Activated CD4-positive, alpha-beta T cell treated with anti-CD3 and anti-CD28 coated beads, Interleukin-2, amount 10 ng/mL, durations not matched to agents 24 days and 14 days (primary cell): ENCODE measurements at regions not wholly inside any gene's neighbourhood (a gene's known extent, or its start where the extent isn't known, plus 50 kb on each side); places are given as distances from the start of the nearest gene placed in this dataset.

Experiments used
- DNase-seq: peaks from one replicate; pipeline ENCODE4 v3.0.0; 2022
- H3K27ac Mint-ChIP-seq: one replicate; pipeline ENCODE4 v1.8.0; 2022; ENCODE audit warnings: mild to moderate bottlenecking, mixed read lengths
- H3K27me3 Mint-ChIP-seq: one replicate; pipeline ENCODE4 v1.8.0; 2022; ENCODE audit warnings: mixed read lengths
- H3K36me3 Mint-ChIP-seq: one replicate; pipeline ENCODE4 v1.8.0; 2022; ENCODE audit warnings: low read depth, mild to moderate bottlenecking, mixed read lengths
- H3K4me1 Mint-ChIP-seq: one replicate; pipeline ENCODE4 v1.8.0; 2021; ENCODE audit warnings: mixed read lengths
- H3K4me3 Mint-ChIP-seq: one replicate; pipeline ENCODE4 v1.8.0; 2022; ENCODE audit warnings: mild to moderate bottlenecking, moderate library complexity, mixed read lengths
- H3K9me3 Mint-ChIP-seq: one replicate; pipeline ENCODE4 v1.8.0; 2021; ENCODE audit warnings: mixed read lengths
- intact Hi-C: fragments of 100-400 bp; cut with micrococcal nuclease; formaldehyde crosslinking; loops from one replicate; pipeline ENCODE4 v1.15.1; 2023

- Mint-ChIP-seq H3K27me3 (no peaks in the 10 kb centered on the region), H3K36me3 (no peaks in the 10 kb centered on the region), H3K4me3 (no peak overlapping the region), H3K4me1 (no peaks in the 10 kb centered on the region), H3K9me3 (no peaks in the 10 kb centered on the region), H3K27ac (no peak overlapping the region)
- intact Hi-C loops, result no loop called here
- DNase-seq, result no peak
These were observed 261.3 kb upstream of the KLHL29 start for GRCh38 chr2:23123686-23124085.

- no peaks in the 10 kb centered on the region for H3K9me3 Mint-ChIP-seq
- H3K4me3 Mint-ChIP-seq, result no peak overlapping the region
- H3K36me3 Mint-ChIP-seq, result no peaks in the 10 kb centered on the region
- no peak for DNase-seq
- intact Hi-C loops, result no loop called here
- H3K27ac Mint-ChIP-seq, result no peak overlapping the region
- H3K27me3 Mint-ChIP-seq, result no peaks in the 10 kb centered on the region
- no peaks in the 10 kb centered on the region for H3K4me1 Mint-ChIP-seq
These were observed 260.7 kb upstream of the KLHL29 start for GRCh38 chr2:23124214-23124750.

GRCh38 chr2:23127465-23127864 lies 257.5 kb upstream of the KLHL29 start:
- no peaks in the 10 kb centered on the region for H3K4me1 Mint-ChIP-seq
- H3K4me3 Mint-ChIP-seq, result no peak overlapping the region
- no peak for DNase-seq
- H3K27me3 Mint-ChIP-seq, result no peaks in the 10 kb centered on the region
- H3K27ac Mint-ChIP-seq, result no peak overlapping the region
- H3K9me3 Mint-ChIP-seq, result peaks cover 6% of the 10 kb centered on the region
- intact Hi-C loops, result no loop called here
- no peaks in the 10 kb centered on the region for H3K36me3 Mint-ChIP-seq

GRCh38 chr2:23128684-23129292 lies 256.2 kb upstream of the KLHL29 start:
- Mint-ChIP-seq H3K4me3 (no peak overlapping the region), H3K9me3 (peaks cover 11% of the 10 kb centered on the region), H3K4me1 (no peaks in the 10 kb centered on the region), H3K36me3 (no peaks in the 10 kb centered on the region), H3K27ac (no peak overlapping the region), H3K27me3 (no peaks in the 10 kb centered on the region)
- DNase-seq, result no peak
- intact Hi-C loops, result no loop called here

- intact Hi-C loops, result no loop called here
- Mint-ChIP-seq H3K27me3 (no peaks in the 10 kb centered on the region), H3K9me3 (peaks cover 11% of the 10 kb centered on the region), H3K27ac (no peak overlapping the region), H3K36me3 (no peaks in the 10 kb centered on the region), H3K4me3 (no peak overlapping the region), H3K4me1 (no peaks in the 10 kb centered on the region)
- no peak for DNase-seq
These were observed 253.9 kb upstream of the KLHL29 start for GRCh38 chr2:23131066-23131575.

DNA sequence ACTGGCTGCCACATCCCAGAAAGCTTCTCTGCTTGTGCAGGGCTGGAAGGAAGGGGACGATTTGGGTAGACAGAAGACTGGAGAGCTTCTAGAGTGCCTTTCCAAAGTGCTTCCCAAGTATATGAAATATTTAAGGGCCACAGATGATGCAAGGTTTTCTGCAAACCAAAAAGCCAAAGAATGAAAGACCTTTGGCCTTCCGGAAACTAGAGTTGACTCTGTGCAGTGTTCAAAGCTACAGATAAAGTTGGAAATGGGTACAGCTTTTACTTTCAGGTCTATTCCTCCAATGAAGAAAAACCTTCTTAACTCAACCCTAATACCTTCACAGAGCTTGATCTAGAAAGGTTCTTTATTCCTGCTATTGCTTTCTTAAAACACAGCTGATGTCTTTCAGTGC lies 253.0 kb upstream of the KLHL29 start:
- Mint-ChIP-seq H3K4me3 (no peak overlapping the region), H3K36me3 (no peaks in the 10 kb centered on the region), H3K4me1 (no peaks in the 10 kb centered on the region), H3K9me3 (peaks cover 11% of the 10 kb centered on the region), H3K27ac (no peak overlapping the region), H3K27me3 (no peaks in the 10 kb centered on the region)
- no peak for DNase-seq
- intact Hi-C loops, result no loop called here

DNA sequence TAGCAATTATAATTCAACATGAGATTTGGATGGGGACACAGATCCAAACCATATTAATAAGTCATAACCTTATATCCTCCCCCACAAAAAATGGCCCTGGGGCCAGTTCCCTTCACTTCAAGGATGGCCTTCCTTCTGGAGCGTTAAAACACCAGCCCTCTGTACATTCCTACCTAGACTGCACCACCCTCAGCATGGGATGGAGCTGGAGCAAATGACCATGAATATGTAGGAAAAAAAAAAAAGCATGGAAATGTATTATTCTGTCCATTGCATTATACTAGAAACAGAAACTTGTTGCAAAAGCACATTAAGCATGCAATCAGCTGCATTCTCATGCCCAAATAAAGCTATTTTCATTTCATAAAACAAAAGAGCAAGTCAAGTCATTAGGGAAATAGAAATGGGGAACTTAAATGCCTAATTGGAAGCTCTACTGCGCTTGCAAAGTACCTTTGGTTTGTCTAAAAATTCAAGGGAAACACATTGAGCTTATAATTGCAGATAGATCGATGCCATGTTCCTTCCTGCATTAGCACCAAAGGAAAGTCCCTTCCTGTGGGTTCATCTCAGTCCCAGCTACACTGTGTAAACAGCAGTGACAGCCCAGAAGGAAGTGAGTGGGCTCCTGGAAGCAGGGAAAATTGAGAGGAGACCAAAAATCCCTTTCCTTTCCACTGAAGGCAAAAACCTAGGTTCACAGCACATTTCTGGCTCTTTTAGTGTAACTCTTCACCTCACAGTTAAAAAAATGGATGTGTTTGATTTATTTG lies 252.0 kb upstream of the KLHL29 start:
- Mint-ChIP-seq H3K36me3 (no peaks in the 10 kb centered on the region), H3K27me3 (no peaks in the 10 kb centered on the region), H3K4me3 (no peak overlapping the region), H3K9me3 (peaks cover 11% of the 10 kb centered on the region), H3K4me1 (no peaks in the 10 kb centered on the region), H3K27ac (no peak overlapping the region)
- intact Hi-C loops, result no loop called here
- DNase-seq, result no peak

DNA sequence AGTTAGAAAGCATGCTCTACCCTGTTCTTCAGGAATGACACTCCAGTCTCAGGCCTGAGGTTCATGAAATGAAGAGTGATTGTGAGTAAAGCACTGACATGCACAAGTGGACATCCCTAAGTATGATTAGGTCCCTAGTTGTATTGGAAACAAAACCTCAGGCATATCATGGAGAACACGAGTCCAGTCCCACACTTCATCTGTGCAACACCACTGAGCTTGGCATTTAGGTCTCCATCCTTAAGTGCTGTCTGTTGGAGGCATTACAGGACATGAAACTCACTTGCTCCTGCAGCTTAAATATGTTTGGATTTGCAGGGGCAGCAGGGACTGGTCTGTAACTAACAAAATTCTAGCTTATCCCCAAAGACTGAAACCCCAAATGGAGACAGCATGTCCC lies 250.3 kb upstream of the KLHL29 start:
- Mint-ChIP-seq H3K27me3 (no peaks in the 10 kb centered on the region), H3K4me1 (no peaks in the 10 kb centered on the region), H3K36me3 (no peaks in the 10 kb centered on the region)

GRCh38 chr2:23135481-23136100 lies 249.4 kb upstream of the KLHL29 start:
- peaks cover 8% of the 10 kb centered on the region for H3K9me3 Mint-ChIP-seq

More for the DNA sequence above, 250.3 kb upstream of the KLHL29 start:
- Mint-ChIP-seq H3K4me3 (no peak overlapping the region), H3K27ac (no peak overlapping the region), H3K9me3 (peaks cover 11% of the 10 kb centered on the region)
- intact Hi-C loops, result no loop called here
- DNase-seq, result no peak

DNA sequence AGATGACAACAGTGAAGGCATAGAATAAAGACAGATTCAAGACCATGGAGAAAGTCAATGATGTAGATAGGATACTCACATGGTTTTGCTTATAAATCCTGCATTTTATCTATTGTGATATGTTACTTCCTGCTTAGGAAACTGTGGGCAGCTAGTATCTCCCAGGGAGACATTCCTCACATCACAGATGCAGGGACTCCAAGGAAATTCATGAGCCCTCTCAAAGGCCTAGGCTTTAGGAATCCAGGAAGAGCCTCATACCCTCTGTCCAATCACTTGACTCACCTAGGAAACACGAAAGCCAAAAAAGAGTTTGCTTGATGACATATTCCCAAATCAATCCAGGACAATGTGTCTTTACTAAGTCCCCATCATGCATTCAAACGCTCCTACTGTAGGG lies 247.8 kb upstream of the KLHL29 start:
- H3K4me1 Mint-ChIP-seq, result no peaks in the 10 kb centered on the region
- peaks cover 2% of the 10 kb centered on the region for H3K27me3 Mint-ChIP-seq
- intact Hi-C loops, result no loop called here
- H3K27ac Mint-ChIP-seq, result no peak overlapping the region
- H3K36me3 Mint-ChIP-seq, result no peaks in the 10 kb centered on the region
- no peak overlapping the region for H3K4me3 Mint-ChIP-seq
- H3K9me3 Mint-ChIP-seq, result peaks cover 8% of the 10 kb centered on the region
- DNase-seq, result no peak

More at GRCh38 chr2:23135481-23136100, 249.4 kb upstream of the KLHL29 start:
- intact Hi-C loops, result no loop called here
- Mint-ChIP-seq H3K27ac (no peak overlapping the region), H3K36me3 (no peaks in the 10 kb centered on the region), H3K27me3 (peaks cover 1% of the 10 kb centered on the region), H3K4me1 (no peaks in the 10 kb centered on the region), H3K4me3 (no peak overlapping the region)
- no peak for DNase-seq

GRCh38 chr2:23138701-23139100 lies 246.3 kb upstream of the KLHL29 start:
- DNase-seq, result no peak
- Mint-ChIP-seq H3K27ac (no peak overlapping the region), H3K36me3 (no peaks in the 10 kb centered on the region), H3K9me3 (no peaks in the 10 kb centered on the region), H3K4me1 (no peaks in the 10 kb centered on the region), H3K27me3 (peaks cover 2% of the 10 kb centered on the region), H3K4me3 (no peak overlapping the region)
- intact Hi-C loops, result no loop called here

DNA sequence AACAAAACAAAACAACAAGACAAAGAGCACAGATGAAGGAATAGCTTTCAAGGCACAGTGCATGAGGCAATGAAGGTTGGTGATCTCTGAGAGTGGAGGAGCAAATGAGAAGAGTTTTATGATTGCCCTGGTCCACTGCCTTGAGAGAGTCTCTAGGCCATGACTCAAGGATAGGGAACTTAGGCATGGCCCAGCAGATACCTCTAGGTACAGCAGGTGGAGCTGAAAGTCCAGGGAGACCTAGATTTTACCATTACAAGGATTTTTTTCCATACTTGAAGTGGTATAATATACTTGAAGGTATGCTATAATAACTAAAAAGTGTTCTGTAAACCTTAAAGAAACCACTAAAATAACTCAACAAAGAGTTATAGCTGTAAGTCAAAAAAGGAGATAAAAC lies 239.5 kb upstream of the KLHL29 start:
- H3K4me1 Mint-ChIP-seq, result no peaks in the 10 kb centered on the region
- H3K4me3 Mint-ChIP-seq, result no peak overlapping the region
- intact Hi-C loops, result no loop called here
- H3K27ac Mint-ChIP-seq, result no peak overlapping the region
- H3K9me3 Mint-ChIP-seq, result no peaks in the 10 kb centered on the region
- DNase-seq, result no peak
- H3K36me3 Mint-ChIP-seq, result no peaks in the 10 kb centered on the region
- H3K27me3 Mint-ChIP-seq, result peaks cover 4% of the 10 kb centered on the region

DNA sequence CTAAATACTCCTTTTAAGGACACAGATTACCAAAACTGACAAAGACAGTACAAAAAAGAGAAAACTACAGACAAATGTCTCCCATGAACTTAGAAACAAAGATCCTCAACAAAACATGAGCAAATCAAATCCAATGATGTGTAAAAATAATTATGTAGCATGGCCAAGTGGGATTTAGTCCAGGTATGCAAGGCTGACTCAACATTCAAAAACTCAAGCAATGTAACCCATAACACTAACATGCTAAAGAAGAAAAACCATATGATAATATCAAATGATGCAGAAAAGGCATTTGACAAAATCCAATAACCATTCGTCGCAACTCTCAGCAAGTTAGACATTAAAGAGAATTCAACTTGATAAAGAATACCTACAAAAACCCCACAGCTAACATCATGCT lies 239.0 kb upstream of the KLHL29 start:
- peaks cover 4% of the 10 kb centered on the region for H3K27me3 Mint-ChIP-seq
- no peaks in the 10 kb centered on the region for H3K9me3 Mint-ChIP-seq
- H3K27ac Mint-ChIP-seq, result no peak overlapping the region
- H3K4me1 Mint-ChIP-seq, result no peaks in the 10 kb centered on the region
- DNase-seq, result no peak
- no peaks in the 10 kb centered on the region for H3K36me3 Mint-ChIP-seq
- intact Hi-C loops, result no loop called here
- no peak overlapping the region for H3K4me3 Mint-ChIP-seq

GRCh38 chr2:23148342-23148741 lies 236.6 kb upstream of the KLHL29 start:
- intact Hi-C loops, result no loop called here

More at GRCh38 chr2:23148342-23148741, 236.6 kb upstream of the KLHL29 start:
- no peaks in the 10 kb centered on the region for H3K4me1 Mint-ChIP-seq
- DNase-seq, result no peak
- no peak overlapping the region for H3K27ac Mint-ChIP-seq
- H3K9me3 Mint-ChIP-seq, result no peaks in the 10 kb centered on the region
- H3K4me3 Mint-ChIP-seq, result no peak overlapping the region
- H3K36me3 Mint-ChIP-seq, result no peaks in the 10 kb centered on the region
- H3K27me3 Mint-ChIP-seq, result peaks cover 4% of the 10 kb centered on the region
